GM12872 (cell line): ENCODE measurements at regions not wholly inside any gene's neighbourhood (a gene's known extent, or its start where the extent isn't known, plus 50 kb on each side); places are given as distances from the start of the nearest gene placed in this dataset.

ENCODE experiments used
- CTCF ChIP-seq: IDR thresholded peaks from 3 replicates; pipeline ENCODE4 v1.5.1; 2011; ENCODE audit warnings: low read depth, mild to moderate bottlenecking, low read length, moderate library complexity; ENCODE audit not compliant: insufficient read depth

DNA sequence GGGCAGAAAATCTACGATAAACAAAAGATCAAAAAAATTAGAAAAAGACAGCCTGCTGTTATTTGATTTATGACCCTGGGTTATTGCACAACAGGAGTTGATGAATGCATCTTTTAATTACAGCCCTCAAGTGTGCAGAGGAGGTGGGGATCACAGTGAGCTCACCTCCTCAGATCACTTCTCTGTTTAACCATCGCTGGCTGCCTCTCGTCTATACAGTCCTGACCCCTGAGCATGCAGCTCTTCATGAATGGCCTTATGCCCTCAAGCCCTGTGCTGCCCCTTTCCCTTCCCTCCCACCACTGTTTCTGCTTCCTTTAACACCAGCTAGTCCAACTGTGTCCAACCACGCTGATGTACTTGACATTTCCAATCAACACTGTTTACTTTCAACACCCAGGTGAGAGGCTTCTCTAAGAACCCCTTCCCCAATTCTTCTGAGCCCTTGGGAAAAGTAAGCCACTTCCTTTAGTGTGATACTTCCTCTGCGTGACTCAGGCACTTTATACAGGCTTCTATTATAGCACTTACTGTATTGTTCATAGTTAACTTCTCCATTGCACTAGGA lies 60.6 kb upstream of the RIPOR2 start:
- TF ChIP-seq CTCF = no peak

DNA sequence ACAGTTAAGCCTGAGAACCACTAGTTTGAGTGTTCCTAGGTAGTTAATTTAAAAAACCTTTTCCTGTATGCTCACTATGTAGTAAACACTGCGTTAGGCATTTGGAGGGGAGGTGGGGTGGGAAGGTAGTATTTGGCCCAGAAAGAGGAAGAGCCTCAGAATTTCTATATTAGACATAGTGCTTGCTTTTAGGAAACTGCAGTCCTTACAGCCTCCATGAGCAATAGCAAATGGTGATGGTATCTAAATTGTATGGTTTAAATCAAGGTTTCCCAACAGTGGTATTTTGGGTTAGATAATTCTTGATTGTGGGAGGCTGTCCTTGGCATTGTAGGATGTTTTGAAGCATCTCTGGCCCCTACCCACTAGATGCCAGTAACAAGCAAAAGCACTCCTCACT lies 61.5 kb upstream of the RIPOR2 start:
- no peak for TF ChIP-seq CTCF

GRCh38 chr6:24997905-24998304 lies 62.1 kb upstream of the RIPOR2 start:
- TF ChIP-seq CTCF = no peak

GRCh38 chr6:25002326-25003091 lies 66.7 kb upstream of the RIPOR2 start:
- TF ChIP-seq CTCF = no peak

- no peak for TF ChIP-seq CTCF
Measured at GRCh38 chr6:25004357-25004756, 68.6 kb upstream of the RIPOR2 start.

DNA sequence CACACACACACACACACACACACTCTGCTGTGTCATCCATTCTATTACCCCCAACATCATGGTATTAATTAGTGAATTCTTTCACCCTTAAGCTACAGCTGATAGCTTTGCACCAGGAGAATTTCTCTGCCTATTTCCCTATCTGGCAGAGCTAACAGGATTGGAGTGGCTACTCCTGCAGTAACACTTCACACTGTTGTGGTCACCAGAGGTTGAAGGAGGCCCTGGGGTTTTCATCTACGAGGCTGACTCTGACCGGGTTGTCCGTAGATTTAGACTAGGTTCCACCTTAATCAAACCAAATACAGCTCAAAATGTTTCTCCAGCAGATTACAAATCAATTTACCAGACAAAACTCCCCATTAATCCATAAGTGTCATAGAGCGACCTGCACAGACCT lies 69.2 kb upstream of the RIPOR2 start:
- TF ChIP-seq CTCF = no peak

GRCh38 chr6:25006075-25006474 lies 70.3 kb upstream of the RIPOR2 start:
- TF ChIP-seq CTCF = no peak
